ENCODE measurements at regions not wholly inside any gene's neighbourhood (a gene's known extent, or its start where the extent isn't known, plus 50 kb on each side); places are given as distances from the start of the nearest gene placed in this dataset.
"Not testable (repeated sequence)": the region's sequence is repeated elsewhere in the genome, so short reads cannot be mapped to it uniquely, and the experiment has no call there.

DNA sequence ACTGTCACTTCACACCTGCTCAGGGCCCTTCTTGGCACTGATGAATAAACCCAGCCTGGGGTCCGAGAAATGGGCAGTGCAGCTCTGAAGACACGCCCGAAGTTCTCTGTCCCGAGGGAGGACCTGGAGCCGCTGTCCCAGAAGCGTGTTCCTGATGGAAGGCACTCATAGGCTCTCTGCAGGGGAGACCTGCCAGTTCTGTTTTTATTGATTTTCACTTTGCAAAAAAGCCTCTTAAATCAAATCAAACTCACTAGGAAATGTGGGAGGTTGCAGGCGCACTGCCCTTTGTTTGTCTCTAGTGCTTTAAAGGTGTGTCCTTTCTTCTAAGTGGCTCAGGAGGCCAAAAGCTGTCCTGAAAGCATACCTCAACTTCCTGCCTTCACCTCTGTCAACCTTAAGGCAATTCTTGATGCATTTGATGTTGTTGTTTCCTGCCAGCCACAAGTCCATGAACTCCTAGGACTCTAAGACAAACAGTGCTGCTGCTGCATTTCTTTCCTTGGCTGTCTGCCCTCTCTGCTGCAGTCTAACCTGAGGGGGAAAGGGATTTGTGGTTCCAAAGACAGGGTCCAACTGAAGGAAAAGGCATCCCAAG, 663.2 kb downstream of the UQCRFS1 start:
- no peak for DNase-seq

DNA sequence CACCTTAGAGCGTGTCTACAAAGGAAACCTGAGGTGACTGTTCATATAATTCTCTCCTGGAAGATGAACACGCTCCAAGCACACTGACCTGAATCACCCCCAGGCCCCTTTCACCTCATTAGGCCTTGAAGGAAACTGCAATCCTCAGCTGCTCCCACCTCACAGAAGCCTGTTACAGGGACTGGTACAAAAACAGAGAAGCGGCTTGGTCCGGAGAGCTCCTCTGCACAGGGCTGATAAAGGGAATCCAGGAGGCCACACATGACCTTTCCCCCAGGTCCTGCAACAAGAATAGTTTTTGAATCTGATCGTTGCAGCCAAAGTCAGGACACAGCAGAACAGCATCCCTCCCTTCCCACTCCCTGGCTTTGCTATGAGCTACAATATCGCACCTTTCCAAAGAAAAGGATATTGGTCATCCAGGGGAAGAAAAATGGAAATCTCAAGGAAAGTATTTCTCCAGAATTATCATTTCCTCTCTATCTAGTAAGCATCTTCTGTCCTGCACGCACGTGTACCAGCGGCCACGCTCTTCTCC, 666.7 kb downstream of the UQCRFS1 start:
- DNase-seq = no peak

DNA sequence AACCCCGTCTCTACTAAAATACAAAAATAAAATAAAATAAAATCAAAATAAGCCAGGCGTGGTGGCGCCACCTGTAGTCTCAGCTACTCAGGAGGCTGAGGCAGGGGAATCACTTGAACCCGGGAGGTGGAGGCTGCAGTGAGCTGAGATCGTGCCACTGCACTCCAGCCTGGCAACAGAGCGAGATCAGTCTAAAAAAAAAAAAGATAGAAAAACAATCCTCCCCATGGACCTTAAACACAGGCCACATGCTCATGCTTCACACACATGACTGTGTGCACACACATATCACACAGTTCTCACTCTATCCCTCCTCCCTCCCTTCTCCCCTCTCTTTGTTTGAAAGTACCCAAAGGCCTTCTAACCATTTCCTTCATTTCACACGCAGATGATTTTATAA, 667.6 kb downstream of the UQCRFS1 start:
- not testable (repeated sequence) for DNase-seq

DNA sequence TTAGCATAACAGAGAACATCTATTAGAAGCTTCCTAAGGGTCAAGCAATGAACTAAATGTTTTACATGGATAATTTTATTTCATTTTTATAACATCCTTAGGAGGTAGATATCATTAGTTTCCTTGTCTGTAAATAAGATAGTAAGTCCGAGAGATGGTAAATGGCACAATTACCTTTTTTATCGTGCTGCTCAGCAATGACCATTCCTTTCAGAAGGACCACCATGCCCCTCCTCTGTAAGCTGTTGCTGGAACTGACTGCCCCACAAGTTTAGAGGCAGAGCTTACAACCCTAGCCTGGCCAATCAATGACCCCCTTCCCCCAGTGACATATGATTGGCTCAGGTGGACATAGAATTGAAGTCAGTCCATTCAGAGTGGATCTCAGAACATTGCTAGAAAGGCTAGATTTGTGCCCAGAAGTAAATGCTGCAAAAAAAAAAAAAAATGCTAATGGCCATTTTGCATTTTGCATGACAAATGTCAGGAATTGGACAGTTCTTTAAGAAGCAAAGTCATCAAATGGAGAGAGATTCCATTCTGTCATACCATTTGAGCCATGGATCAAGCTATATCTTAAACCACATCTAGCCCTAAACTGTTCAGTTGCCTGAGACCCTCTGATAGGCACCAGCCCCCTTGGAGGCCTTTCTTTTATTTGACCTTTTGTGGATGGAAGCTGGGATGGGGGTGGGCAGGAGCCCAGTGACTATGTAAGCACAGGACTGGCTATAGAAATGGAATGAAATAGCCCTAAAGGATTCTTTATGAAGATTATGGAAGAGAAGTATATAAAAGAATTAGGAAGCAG, 668.3 kb downstream of the UQCRFS1 start:
- no peak for DNase-seq

DNA sequence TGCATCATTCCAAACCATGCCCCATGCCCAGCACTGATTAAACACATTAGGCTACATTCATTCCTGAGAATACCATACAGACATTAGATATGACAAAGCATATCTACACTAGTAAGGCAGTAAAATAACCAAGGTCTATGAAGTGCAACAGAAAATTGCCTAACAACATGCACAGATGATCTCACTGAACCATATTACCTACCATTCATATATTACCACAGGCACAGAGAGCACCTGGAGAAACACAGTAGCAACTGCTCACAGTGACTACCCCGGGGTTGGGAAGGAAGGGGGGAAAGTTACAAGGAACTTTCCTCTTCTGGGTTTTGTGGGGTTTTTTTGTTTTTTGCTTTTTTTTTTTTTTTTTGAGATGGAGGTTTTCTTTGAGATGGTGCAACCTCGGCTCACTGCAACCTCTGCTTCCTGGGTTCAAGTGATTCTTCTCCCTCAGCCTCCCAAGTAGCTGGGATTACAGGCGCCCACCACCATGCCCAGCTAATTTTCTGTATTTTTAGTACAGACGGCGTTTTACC, 669.6 kb downstream of the UQCRFS1 start:
- no peak for DNase-seq

DNA sequence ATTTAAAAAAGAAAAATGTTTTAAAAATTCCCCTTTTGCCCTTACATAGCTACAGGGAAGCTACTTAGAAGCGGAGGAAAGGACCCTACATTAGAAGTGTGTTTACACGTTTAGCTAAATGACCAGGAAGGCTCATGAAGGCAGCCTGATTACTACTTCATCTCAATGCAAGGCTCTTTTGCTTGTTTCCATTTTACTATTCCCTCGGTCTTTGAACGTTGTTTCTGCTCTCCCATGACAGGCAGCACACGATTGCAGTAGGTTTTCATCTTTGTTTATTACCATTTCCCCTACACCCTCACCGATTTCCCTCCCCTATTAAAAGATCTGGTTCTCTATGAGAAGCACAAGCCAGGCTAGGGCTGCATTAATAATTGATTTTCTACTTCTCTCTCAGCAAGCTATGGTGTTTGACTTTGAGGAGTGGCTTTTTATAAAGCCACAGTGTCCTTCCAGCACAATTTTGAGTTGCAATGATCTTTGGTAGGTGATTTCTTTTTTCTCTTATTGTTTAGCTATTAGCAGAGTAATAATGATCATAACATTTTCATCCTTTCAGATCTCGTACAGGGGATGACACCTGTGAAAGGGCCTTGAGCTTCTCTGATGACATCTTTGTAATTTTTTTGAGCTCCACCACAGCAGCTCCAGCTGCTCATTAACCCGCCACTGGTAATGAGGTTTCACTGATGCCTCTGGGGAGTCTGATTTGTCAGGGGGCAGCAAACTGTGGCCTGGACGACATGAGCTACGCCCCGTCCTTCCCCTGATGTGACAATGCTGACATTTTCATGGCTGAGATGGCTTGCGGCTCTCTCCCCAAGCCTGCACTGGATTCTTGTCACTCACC, 670.3 kb downstream of the UQCRFS1 start:
- no peak for DNase-seq

DNA sequence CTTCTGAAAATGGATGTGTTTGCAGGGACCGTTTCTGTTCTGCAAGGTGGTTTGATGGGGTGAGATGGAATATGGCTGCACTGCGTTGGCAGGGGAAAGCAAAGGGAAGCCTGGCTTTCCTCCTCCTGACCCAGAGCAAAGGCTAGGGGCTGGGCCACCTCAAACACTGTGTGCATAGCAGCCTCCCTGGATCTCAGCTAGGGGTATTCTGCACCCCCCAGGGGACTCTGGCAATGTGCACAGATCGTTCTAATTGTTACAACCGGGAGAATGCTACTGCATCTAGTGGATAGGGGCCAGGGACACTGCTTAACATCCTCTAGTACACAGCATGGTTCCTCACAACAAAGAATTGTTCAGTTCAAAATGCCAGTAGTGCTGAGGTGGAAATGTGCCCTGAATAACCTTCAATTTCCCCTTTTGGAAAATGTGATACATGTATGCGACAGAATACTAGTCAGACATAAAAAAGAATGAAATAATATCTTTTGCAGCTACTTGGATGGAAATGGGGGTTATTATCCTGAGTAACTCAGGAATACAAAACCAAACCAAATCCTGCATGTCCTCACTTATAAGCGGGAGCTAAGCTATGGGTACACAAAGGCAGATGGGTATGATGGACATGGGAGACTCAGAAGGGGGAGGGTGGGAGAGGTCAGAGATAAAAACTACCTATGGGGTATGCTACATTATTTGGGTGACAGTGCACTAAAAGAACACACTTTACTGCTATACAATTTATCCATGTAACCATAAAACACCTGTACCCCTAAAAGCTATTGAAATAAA, 671.2 kb downstream of the UQCRFS1 start:
- DNase-seq = no peak

DNA sequence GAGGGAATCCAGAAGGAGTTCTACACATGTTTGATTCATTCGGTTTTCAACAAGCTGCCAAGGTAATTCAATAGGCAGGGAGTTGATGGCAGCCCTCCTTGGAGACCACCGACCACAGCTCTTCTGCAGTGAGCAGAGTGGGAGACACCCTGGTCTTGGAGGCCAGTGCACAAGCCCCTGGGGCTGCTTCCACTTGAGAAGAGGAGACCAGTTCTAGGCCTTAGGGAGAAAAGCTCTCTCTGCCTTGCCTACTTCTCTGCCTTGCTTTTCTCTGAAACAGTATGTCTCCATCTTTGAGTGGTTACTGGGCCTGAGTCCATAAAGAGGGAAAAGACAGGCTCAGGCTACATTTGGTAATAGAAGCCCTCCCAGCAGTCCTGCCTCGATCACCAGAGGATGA, 671.9 kb downstream of the UQCRFS1 start:
- DNase-seq = no peak

DNA sequence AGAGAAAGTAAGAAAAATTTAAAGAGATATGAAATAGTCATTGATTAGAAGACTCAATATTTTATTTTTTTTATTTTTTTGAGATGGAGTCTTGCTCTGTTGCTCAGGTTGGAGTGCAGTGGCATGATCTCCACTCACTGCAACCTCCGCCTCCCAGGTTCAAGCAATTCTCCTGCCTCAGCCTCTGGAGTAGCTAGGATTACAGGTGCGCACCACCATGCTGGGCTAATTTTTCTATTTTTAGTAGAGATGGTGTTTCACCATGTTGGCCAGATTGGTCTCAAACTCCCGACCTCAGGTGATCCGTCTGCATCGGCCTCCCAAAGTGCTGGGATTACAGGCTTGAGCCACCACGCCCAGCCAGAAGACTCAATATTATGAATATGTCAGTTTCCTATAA, 672.6 kb downstream of the UQCRFS1 start:
- not testable (repeated sequence) for DNase-seq

DNA sequence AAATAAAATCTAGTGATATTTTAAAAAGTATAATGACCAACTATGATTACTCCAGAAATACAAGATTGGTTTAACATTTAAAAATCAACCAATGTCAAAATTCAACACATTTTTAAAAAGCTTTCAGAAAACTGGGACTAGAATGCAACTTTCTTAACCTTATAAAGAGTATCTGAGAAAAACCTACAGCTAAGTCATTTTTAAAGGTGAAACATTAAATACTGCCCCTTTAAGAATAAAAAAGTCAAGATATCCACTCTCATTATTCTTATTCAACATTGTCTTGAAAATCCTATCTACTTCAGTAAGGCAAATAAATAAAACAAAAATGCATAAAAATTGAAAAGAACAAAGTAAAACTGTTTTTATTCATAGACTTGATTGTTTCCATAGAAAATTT, 673.2 kb downstream of the UQCRFS1 start:
- no peak for DNase-seq

DNA sequence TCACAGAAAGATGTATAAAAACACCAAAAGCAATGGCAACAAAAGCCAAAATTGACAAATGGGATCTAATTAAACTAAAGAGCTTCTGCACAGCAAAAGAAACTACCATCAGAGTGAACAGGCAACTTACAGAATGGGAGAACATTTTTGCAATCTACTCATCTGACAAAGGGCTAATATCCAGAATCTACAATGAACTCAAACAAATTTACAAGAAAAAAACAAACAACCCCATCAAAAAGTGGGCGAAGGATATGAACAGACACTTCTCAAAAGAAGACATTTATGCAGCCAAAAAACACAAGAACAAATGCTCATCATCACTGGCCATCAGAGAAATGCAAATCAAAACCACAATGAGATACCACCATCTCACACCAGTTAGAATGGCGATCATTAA, 674.4 kb downstream of the UQCRFS1 start:
- not testable (repeated sequence) for DNase-seq

DNA sequence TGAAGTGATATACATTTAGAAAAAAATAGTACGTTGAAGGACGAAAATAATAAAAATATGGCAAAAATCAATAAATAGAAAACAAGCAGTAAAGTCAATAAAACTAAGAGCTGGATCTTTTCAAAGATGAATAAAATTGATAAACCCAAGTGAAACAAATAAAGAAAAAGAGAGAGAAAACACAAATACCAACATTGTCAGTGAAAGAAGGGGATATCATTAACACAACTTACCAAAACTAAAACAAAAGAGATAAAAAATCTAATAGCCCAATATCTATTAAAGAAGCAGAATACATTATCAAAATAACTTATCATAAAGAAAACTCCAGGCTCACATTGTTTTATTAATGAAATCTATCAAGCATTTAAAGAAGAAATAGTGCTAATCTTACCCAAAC, 675.1 kb downstream of the UQCRFS1 start:
- DNase-seq = no peak

DNA sequence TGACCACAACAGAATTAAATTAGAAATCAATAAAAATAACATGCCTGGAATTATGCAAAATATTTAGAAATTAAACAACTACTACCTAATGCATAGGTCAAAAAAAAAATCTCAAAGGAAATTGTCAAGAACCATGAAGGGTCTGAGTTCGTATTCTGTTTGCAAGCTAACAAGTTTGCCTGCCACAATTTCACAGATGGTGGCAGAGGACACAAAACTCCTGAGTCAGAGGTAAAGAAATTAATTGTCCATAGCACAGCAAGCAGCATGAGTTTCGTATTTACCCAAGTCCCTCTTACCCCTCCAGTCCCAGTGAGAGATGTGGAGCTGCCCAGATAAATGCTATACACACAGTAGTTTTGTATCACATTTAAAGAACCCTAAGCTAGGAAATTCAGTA, 675.9 kb downstream of the UQCRFS1 start:
- no peak for DNase-seq

DNA sequence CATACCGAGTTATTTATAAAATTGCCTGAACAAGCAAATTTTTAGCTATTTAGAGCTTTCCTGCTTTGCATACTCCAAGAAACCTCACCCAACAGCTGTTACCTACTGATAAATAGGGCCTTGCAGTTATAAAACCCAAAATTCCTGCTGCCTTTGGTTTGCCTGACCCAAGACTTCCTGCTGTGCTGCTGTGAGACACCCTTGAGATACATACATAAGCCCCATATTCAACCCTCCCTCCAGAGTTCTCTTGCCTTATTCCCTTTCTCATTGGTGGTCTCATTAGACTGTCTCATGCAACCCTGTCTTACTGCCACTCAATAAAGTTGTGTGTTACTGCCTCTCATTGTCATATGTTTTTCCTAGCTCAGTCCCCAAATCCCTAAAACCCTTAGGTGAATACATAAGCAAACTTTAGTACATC, 677.6 kb downstream of the UQCRFS1 start:
- DNase-seq = no peak

DNA sequence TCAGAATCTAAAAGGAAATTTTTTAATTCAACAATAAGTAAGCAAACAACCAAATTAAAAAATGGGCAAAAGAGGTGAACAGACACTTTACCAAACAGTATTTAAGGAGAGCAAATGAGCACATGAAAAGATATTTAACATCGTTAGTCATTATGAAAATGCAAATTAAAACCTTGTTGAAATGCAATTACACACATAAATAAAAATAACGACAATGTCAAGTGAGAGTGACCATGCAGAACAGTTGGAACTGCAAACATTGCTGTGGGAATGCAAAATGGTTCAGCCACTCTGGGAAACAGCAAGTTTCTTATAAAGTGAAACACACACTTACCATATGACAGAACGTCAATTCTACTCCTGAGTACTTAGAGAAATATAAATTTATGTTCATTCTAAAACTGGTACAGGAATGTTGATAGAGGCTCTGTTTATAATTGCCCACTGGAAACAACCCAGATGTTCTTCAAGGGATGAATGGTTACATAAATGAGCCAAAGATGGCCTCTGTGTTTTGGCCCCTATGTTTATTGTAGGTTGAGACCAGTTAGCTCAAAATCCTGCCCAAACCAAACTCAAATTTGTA, 678.1 kb downstream of the UQCRFS1 start:
- no peak for DNase-seq

DNA sequence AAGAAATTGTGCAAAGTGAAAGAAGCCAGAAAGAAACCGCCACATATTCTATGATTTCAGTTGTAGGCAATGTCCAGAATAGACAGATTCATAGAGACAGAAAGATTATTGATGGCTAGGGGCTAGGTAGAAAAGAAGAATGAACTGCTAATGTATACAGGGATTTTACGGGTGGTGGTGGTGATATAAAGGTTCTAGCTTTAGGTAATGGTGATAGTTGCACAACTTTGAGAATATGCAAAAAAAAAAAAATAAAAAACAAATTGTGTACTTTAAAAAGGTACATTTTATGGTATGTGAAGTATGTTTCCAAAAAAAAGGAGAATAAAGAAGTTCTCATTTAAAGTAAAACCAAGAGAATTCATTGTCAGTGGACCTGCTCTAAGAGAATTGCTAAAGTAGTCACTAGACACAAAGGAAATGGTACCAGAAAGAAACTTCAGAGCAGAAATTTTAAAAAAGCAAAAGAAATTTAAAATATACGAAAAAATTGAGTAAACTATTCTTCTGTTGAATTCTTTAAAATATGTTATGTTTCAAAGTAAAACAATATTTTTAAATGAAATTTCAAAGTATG, 680.1 kb downstream of the UQCRFS1 start:
- DNase-seq = no peak

DNA sequence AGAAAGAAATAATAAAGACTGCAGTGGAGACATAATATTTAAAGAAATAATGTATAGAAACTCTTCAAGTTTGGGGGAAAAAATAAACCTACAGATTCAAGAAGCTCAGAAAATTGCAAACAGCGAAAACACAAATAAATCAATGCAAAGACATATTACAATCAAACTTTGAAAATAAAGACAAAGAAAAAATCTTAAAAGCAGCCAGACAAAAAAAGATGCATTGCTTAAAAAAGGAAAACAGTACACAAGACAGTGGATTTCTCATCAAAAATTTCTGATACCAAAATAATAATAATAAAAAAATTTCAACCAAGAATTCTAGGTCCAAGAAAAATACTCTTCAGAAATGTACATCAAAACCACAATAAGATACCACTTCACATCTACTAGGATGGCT, 681.0 kb downstream of the UQCRFS1 start:
- DNase-seq = no peak

DNA sequence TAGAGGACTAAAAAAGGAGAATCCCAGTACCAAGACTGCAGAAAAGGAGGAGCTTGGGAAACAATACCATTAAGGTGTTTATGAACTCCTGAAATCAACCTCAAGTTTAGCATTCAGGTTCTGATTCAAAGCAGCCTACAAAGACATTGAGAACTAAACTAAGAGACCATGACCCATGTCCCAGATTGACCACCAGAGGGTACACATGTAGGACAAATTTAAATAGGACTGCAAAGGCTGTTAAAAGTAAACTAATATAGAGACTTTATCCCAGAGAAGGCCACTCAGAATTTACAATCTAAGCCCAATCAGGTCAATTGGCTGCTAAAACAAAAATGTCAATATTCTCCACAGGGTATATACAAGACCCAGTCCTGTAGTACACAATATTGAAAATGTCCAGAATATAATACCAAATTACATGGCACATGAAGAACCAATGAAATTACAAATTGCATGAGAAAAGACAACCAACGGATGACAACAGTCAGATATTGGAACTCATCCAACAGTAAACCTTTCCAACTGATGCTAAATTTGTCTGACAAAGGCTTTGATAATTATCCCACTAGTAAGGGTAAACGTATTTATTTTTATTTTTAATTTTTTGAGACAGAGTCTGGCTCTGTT, 682.4 kb downstream of the UQCRFS1 start:
- no peak for DNase-seq

DNA sequence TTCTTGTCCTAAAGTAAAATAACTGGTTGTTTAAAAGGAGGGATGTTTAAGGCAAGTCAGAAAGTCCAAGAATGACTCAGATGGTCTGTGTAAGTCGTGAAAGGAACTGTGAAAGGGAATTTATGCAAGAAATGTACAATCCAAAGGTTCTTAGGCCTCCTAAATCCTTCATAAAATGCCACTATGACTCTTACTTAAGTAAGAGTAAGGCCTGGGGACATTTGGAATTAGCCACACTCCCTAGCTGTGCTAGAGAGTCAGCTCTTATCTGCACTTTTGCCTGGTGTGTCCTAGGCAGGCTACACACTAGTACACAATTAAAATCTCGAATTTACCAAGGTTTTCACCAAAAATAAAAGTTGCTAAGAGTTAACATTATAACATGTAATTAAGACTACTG, 686.9 kb downstream of the UQCRFS1 start:
- DNase-seq = no peak

DNA sequence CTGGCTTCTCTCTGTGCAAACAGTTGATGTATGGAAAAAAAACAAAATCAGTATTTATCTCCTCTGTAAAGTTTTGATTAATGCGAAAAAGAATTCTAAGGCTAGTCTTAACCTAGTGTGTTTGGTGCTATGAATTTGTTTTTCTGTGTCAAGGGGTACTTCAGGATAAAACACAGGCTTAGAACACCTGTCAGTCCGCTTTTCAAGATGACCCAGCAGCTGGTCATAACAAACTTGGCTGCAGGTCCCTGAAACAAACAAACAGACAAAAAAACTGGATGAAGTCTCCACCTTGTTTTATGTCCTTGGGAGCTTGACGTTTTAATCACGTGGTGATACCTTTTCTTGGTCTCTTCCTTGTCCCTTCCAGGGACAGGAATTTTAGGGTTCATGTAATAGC, 689.3 kb downstream of the UQCRFS1 start:
- peak; percentile 44 for DNase-seq

DNA sequence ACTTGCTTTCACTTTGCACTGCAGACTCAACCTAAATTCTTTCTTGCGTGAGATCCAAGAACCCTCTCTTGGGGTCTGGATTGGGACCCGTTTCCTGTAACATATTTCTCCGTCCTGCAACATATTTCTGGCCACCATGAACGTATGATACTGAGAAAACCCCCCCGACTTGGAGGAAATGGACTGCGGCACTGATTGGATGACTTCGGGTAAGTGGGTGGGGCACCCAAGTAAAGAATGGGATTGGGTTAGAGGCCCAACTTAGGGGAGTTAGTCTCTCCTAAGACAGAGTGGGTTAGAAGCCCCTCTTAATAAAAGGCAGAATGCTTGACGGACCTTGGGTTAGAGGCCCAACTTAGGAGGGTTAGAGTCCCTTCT, 690.4 kb downstream of the UQCRFS1 start:
- DNase-seq = no peak
